Gastroesophageal sphincter (tissue), 2 donors: ENCODE measurements at regions not wholly inside any gene's neighbourhood (a gene's known extent, or its start where the extent isn't known, plus 50 kb on each side); places are given as distances from the start of the nearest gene placed in this dataset.

ENCODE experiments used
- POLR2A ChIP-seq, 2 donors: fragments of 450-650 bp; IDR thresholded peaks; one replicate each; pipeline ENCODE4 v1.6.1; 2017; ENCODE audit warnings: antibody characterized with exemption in 2 of 2, mild to moderate bottlenecking in 2 of 2, moderate library complexity in 1 of 2
- POLR2AphosphoS5 ChIP-seq: sonication (generic); formaldehyde crosslinking; IDR thresholded peaks from one replicate; pipeline ENCODE4 v1.6.1; 2017; ENCODE audit warnings: antibody characterized with exemption

DNA sequence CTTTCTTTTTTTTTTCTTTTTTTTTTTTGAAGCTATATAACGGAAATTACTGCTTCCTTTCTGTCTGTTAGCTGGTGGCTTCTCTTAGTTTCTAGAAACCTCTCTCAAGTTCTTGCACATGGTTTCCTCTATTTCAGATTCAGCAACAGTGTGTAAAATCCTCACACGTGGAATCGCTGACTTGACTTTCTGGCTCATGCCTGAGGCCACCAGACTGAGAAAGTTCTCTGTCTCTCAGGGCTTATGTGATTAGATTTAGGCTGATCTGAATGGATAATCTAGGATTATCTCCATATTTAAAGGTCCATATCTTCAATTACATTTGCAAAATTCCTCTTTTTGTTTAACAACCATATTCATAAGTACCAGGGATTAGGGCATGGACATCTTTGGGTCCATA, 856.3 kb upstream of the SLITRK6 start:
- TF ChIP-seq POLR2AphosphoS5 (no peak), POLR2A (IDR thresholded peaks at IDR 0.05) (no peak)
